ENCODE measurements at regions not wholly inside any gene's neighbourhood (a gene's known extent, or its start where the extent isn't known, plus 50 kb on each side); places are given as distances from the start of the nearest gene placed in this dataset.

DNA sequence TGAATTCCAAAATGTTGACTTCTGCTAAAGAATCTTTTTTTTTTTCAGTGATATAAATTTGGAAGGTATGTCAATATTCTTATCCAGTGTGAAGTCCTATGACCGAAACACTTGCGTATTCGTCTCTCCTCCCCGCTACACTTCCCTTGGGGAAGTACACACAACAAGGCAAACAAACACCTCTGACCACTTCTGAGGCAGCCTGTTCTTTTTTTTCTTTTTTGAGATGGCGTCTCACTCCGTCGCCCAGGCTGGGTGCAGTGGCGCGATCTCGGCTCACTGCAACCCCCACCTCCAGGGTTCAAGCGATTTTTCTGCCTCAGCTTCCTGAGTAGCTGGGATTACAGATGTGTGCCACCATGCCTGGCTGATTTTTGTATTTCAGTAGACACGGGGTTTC lies 78.1 kb upstream of the DHRSX start:
- TF ChIP-seq, protein P1, sequence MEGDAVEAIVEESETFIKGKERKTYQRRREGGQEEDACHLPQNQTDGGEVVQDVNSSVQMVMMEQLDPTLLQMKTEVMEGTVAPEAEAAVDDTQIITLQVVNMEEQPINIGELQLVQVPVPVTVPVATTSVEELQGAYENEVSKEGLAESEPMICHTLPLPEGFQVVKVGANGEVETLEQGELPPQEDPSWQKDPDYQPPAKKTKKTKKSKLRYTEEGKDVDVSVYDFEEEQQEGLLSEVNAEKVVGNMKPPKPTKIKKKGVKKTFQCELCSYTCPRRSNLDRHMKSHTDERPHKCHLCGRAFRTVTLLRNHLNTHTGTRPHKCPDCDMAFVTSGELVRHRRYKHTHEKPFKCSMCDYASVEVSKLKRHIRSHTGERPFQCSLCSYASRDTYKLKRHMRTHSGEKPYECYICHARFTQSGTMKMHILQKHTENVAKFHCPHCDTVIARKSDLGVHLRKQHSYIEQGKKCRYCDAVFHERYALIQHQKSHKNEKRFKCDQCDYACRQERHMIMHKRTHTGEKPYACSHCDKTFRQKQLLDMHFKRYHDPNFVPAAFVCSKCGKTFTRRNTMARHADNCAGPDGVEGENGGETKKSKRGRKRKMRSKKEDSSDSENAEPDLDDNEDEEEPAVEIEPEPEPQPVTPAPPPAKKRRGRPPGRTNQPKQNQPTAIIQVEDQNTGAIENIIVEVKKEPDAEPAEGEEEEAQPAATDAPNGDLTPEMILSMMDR (IDR thresholded peaks at IDR 0.05) = no peak
- no peak for TF ChIP-seq POLR2A (IDR thresholded peaks at IDR 0.05)

All from lower leg skin (tissue), 3 donors.